CD8-positive, alpha-beta memory T cell (primary cell): ENCODE measurements at regions not wholly inside any gene's neighbourhood (a gene's known extent, or its start where the extent isn't known, plus 50 kb on each side); places are given as distances from the start of the nearest gene placed in this dataset.

Experiments
- CTCF ChIA-PET: fragments of 350-600 bp; sonication (Branson Sonifier 250); formaldehyde crosslinking; loops from one replicate; lab custom pipeline; 2021; ENCODE audit warnings: antibody characterized with exemption; lab: Charles Lee
- POLR2A ChIA-PET: fragments of 350-600 bp; sonication (Branson Sonifier 250); formaldehyde crosslinking; loops from one replicate; lab custom pipeline; 2021; ENCODE audit warnings: antibody characterized with exemption; lab: Charles Lee
- DNase-seq, 5 donors: peaks; one replicate each; pipeline versions ENCODE4 v3.0.0 to v3.0.0-alpha.2; 2020 to 2022; ENCODE audit warnings: mixed read lengths in 1 of 5
- H3K27ac ChIP-seq: one replicate; pipeline ENCODE4 v1.7.0; 2013; ENCODE audit warnings: low read depth, mild to moderate bottlenecking, low read length, moderate library complexity
- H3K27me3 ChIP-seq: 2 replicates; pipeline ENCODE4 v1.7.0; 2013; ENCODE audit warnings: low read length, mild to moderate bottlenecking; ENCODE audit not compliant: insufficient read depth, poor library complexity, severe bottlenecking
- H3K36me3 ChIP-seq: 2 replicates; pipeline ENCODE4 v1.7.0; 2013; ENCODE audit warnings: mild to moderate bottlenecking, low read length, moderate library complexity; ENCODE audit not compliant: insufficient read depth
- H3K4me1 ChIP-seq: 2 replicates; pipeline ENCODE4 v1.7.0; 2013; ENCODE audit warnings: mild to moderate bottlenecking, low read length, moderate library complexity; ENCODE audit not compliant: insufficient read depth
- H3K4me3 ChIP-seq: 2 replicates; pipeline ENCODE4 v1.7.0; 2013; ENCODE audit warnings: mild to moderate bottlenecking, low read length
- H3K9me3 ChIP-seq: 2 replicates; pipeline ENCODE4 v1.7.0; 2013; ENCODE audit warnings: mild to moderate bottlenecking, low read length
- H3K27ac Mint-ChIP-seq, 8 donors: one replicate each; pipeline ENCODE4 v1.8.0; 2020 to 2021; ENCODE audit warnings: mixed read lengths in 8 of 8, mild to moderate bottlenecking in 6 of 8, inconsistent platforms in 3 of 8, moderate library complexity in 3 of 8
- H3K27me3 Mint-ChIP-seq, 2 donors: one replicate each; pipeline ENCODE4 v1.8.0; 2020 to 2021; ENCODE audit warnings: mixed read lengths in 2 of 2, mild to moderate bottlenecking in 1 of 2, moderate library complexity in 1 of 2
- H3K36me3 Mint-ChIP-seq, 3 donors: one replicate each; pipeline ENCODE4 v1.8.0; 2020 to 2021; ENCODE audit warnings: mixed read lengths in 3 of 3, inconsistent platforms in 1 of 3, mild to moderate bottlenecking in 1 of 3
- H3K4me1 Mint-ChIP-seq, 3 donors: one replicate each; pipeline ENCODE4 v1.8.0; 2020 to 2021; ENCODE audit warnings: mixed read lengths in 3 of 3, inconsistent platforms in 1 of 3, mild to moderate bottlenecking in 1 of 3
- H3K4me3 Mint-ChIP-seq, 7 donors: one replicate each; pipeline ENCODE4 v1.8.0; 2020 to 2021; ENCODE audit warnings: mixed read lengths in 7 of 7, mild to moderate bottlenecking in 6 of 7, moderate library complexity in 4 of 7, inconsistent platforms in 2 of 7
- H3K9me3 Mint-ChIP-seq, 5 donors: one replicate each; pipeline ENCODE4 v1.8.0; 2020 to 2022; ENCODE audit warnings: mixed read lengths in 5 of 5, mild to moderate bottlenecking in 3 of 5, moderate library complexity in 2 of 5, inconsistent platforms in 1 of 5

GRCh38 chr2:43104763-43105162 is 121.6 kb downstream of the ZFP36L2 start:
- Histone ChIP-seq H3K4me3 (no peak overlapping the region), H3K27ac (no peak overlapping the region), H3K4me1 (no peaks in the 10 kb centered on the region), H3K9me3 (no peaks in the 10 kb centered on the region), H3K36me3 (no peaks in the 10 kb centered on the region), H3K27me3 (no peaks in the 10 kb centered on the region)
- ChIA-PET POLR2A (no interaction called here), CTCF (no interaction called here)
- Mint-ChIP-seq H3K9me3 (no peaks in the 10 kb centered on the region), H3K27ac (no peak overlapping the region), H3K4me3 (no peak overlapping the region), H3K4me1 (peaks cover 0 to 5% (median 2%) of the 10 kb centered on the region in 3 donors), H3K36me3 (peaks cover 0 to 7% (median 7%) of the 10 kb centered on the region in 3 donors), H3K27me3 (peaks cover 0 to 3% of the 10 kb centered on the region in 2 donors)
- no peak for DNase-seq

- ChIA-PET CTCF (no interaction called here), POLR2A (no interaction called here)
- Histone ChIP-seq H3K27ac (no peak overlapping the region), H3K36me3 (no peaks in the 10 kb centered on the region), H3K4me1 (no peaks in the 10 kb centered on the region), H3K9me3 (no peaks in the 10 kb centered on the region), H3K4me3 (no peak overlapping the region), H3K27me3 (no peaks in the 10 kb centered on the region)
- Mint-ChIP-seq H3K27me3 (peaks cover 0 to 2% of the 10 kb centered on the region in 2 donors), H3K4me1 (peaks cover 0 to 5% (median 2%) of the 10 kb centered on the region in 3 donors), H3K4me3 (no peak overlapping the region), H3K9me3 (no peaks in the 10 kb centered on the region), H3K27ac (no peak overlapping the region), H3K36me3 (peaks cover 0 to 10% (median 7%) of the 10 kb centered on the region in 3 donors)
- no peak for DNase-seq
Observed at GRCh38 chr2:43104106-43104505, 122.3 kb downstream of the ZFP36L2 start.

DNA sequence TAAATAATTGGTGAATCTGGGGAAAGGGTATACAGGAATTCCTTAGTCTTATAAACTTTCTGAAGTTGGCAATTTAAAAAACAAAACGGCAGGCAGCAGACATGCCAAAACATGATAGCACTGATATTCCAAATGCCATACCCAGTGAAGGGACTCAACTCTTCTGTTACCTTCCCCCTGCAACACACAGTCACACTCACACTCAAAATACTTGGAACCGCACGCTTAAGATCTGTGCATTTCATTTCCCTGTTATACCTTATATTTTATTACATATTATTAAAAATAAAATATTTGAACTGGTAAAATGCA is 123.4 kb downstream of the ZFP36L2 start:
- ChIA-PET CTCF (no interaction called here), POLR2A (no interaction called here)
- Mint-ChIP-seq H3K27ac (no peak overlapping the region), H3K27me3 (peaks cover 0 to 2% of the 10 kb centered on the region in 2 donors), H3K9me3 (no peaks in the 10 kb centered on the region), H3K4me3 (no peak overlapping the region), H3K4me1 (peaks cover 0 to 5% (median 2%) of the 10 kb centered on the region in 3 donors), H3K36me3 (peaks cover 0 to 12% (median 10%) of the 10 kb centered on the region in 3 donors)
- H3K4me3 ChIP-seq = no peak overlapping the region
- H3K9me3 ChIP-seq = no peaks in the 10 kb centered on the region
- no peaks in the 10 kb centered on the region for H3K27me3 ChIP-seq
- DNase-seq = no peak
- no peaks in the 10 kb centered on the region for H3K4me1 ChIP-seq
- H3K27ac ChIP-seq = no peak overlapping the region
- H3K36me3 ChIP-seq = no peaks in the 10 kb centered on the region

DNA sequence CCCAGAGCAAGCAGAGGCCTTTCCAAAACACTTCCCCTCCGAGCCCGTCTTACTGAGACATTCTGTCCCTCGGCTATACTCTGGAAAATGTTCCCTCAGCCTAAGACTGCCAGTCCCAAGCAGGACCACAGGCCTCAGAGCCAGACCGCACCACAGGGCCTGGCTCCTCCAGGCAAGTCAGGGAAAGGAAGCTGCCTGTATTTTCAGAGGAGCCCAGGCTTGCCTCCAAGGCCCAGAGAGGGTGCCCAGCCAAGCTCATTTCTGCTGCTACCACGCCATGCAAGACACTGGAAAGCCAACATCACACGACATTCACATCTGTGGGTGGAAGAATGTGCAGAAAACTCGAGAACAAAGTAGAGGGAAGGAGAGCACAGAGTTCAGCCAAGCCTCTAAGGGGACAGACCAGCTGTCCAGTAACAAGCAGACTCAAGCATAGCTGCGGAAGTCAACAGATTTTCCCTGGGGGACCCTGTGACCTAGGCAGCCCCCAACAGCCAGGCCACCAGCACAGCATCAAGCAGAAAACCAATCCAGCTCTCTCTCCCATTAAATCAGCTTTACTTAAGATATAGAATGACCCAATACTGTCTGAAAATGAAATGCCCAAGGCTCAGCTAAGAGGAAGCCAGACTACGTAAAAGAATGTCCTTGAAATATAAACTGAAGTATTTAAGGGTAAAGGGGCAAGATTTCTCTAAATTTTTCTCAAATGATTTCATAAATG is 123.9 kb downstream of the ZFP36L2 start:
- Mint-ChIP-seq H3K36me3 (peaks cover 2 to 16% (median 13%) of the 10 kb centered on the region in 3 donors), H3K4me3 (no peak overlapping the region), H3K27me3 (peaks cover 0 to 2% of the 10 kb centered on the region in 2 donors), H3K9me3 (peaks cover 0 to under 1% (median 0%) of the 10 kb centered on the region in 5 donors), H3K27ac (peak overlapping the region in 2 of 8 donors; percentile 29 to 50), H3K4me1 (peaks cover 0 to 5% (median 2%) of the 10 kb centered on the region in 3 donors)
- Histone ChIP-seq H3K9me3 (no peaks in the 10 kb centered on the region), H3K27ac (no peak overlapping the region), H3K4me1 (no peaks in the 10 kb centered on the region), H3K36me3 (no peaks in the 10 kb centered on the region), H3K4me3 (no peak overlapping the region), H3K27me3 (no peaks in the 10 kb centered on the region)
- POLR2A ChIA-PET = no interaction called here
- no peak for DNase-seq
- CTCF ChIA-PET = no interaction called here

GRCh38 chr2:43101751-43102150 is 124.7 kb downstream of the ZFP36L2 start:
- H3K4me1 Mint-ChIP-seq = peaks cover 0 to 5% (median 2%) of the 10 kb centered on the region in 3 donors
- CTCF ChIA-PET = interaction anchor here (0.9 kb wide), 1 partner anchor 10 kb away, joined by 3 read pairs; no protein-coding TSS in a partner anchor
- POLR2A ChIA-PET = no interaction called here

GRCh38 chr2:43100883-43101662 is 125.3 kb downstream of the ZFP36L2 start:
- peaks cover 0 to 5% (median 0%) of the 10 kb centered on the region in 3 donors for H3K4me1 Mint-ChIP-seq
- Histone ChIP-seq H3K27ac (no peak overlapping the region), H3K27me3 (no peaks in the 10 kb centered on the region), H3K36me3 (no peaks in the 10 kb centered on the region), H3K4me1 (no peaks in the 10 kb centered on the region), H3K4me3 (no peak overlapping the region), H3K9me3 (no peaks in the 10 kb centered on the region)
- peaks cover 0 to 2% of the 10 kb centered on the region in 2 donors for H3K27me3 Mint-ChIP-seq
- DNase-seq = no peak
- peaks cover 3 to 8% (median 4%) of the 10 kb centered on the region in 5 donors for H3K9me3 Mint-ChIP-seq
- H3K27ac Mint-ChIP-seq = no peak overlapping the region
- peaks cover 9 to 27% (median 24%) of the 10 kb centered on the region in 3 donors for H3K36me3 Mint-ChIP-seq
- POLR2A ChIA-PET = interaction anchor here (0.6 kb wide), 1 partner anchor 51 kb away, joined by 3 read pairs; no protein-coding TSS in a partner anchor
- CTCF ChIA-PET = interaction anchor here (0.9 kb wide), 1 partner anchor 10 kb away, joined by 3 read pairs; no protein-coding TSS in a partner anchor
- H3K4me3 Mint-ChIP-seq = no peak overlapping the region

More at GRCh38 chr2:43101751-43102150, 124.7 kb downstream of the ZFP36L2 start:
- Histone ChIP-seq H3K9me3 (no peaks in the 10 kb centered on the region), H3K4me1 (no peaks in the 10 kb centered on the region), H3K4me3 (no peak overlapping the region), H3K36me3 (no peaks in the 10 kb centered on the region), H3K27me3 (no peaks in the 10 kb centered on the region), H3K27ac (no peak overlapping the region)
- peaks cover 0 to 4% (median 0%) of the 10 kb centered on the region in 5 donors for H3K9me3 Mint-ChIP-seq
- H3K27me3 Mint-ChIP-seq = peaks cover 0 to 2% of the 10 kb centered on the region in 2 donors
- no peak for DNase-seq
- peaks cover 8 to 23% (median 19%) of the 10 kb centered on the region in 3 donors for H3K36me3 Mint-ChIP-seq
- no peak overlapping the region for H3K27ac Mint-ChIP-seq
- H3K4me3 Mint-ChIP-seq = no peak overlapping the region

DNA sequence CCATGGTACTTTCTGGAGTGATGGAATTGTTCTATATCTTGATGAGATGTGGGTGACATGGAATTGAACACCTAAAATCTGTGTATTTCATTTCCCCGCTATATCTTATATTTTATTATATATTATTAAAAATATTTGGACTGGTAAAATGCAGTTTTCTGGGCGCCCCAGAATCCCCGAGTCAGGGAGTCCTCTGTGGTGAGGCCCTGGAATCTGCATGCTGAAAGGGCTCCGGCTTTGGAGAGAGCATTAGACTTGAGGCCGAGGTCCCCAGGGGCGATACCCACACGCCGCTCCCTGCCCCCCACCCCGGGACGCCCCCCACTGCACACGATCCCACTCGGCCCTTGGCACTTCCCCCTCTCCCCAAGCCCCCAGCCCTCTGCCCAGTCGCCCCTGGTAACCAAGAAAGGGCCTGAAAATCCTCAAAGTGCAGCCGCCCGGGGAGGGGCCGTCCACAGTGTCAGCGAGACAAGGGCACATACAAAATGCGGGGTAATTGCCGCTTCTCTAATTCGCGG is 126.0 kb downstream of the ZFP36L2 start:
- ChIA-PET CTCF (no interaction called here), POLR2A (no interaction called here)
- H3K27me3 ChIP-seq = no peaks in the 10 kb centered on the region
- no peaks in the 10 kb centered on the region for H3K4me1 ChIP-seq
- Mint-ChIP-seq H3K4me3 (no peak overlapping the region), H3K9me3 (peaks cover 3 to 9% (median 6%) of the 10 kb centered on the region in 5 donors), H3K27me3 (peaks cover 0 to 2% of the 10 kb centered on the region in 2 donors), H3K27ac (no peak overlapping the region), H3K36me3 (peaks cover 9 to 30% (median 24%) of the 10 kb centered on the region in 3 donors), H3K4me1 (peaks cover 0 to 5% (median 0%) of the 10 kb centered on the region in 3 donors)
- H3K9me3 ChIP-seq = no peaks in the 10 kb centered on the region
- H3K27ac ChIP-seq = no peak overlapping the region
- no peak for DNase-seq
- H3K4me3 ChIP-seq = no peak overlapping the region
- H3K36me3 ChIP-seq = no peaks in the 10 kb centered on the region
